Ovary (tissue), 7 donors: ENCODE measurements at regions not wholly inside any gene's neighbourhood (a gene's known extent, or its start where the extent isn't known, plus 50 kb on each side); places are given as distances from the start of the nearest gene placed in this dataset.
A peak's percentile ranks its signal among the peaks of the same experiment; 100 is the strongest.
"Not testable (repeated sequence)": the region's sequence is repeated elsewhere in the genome, so short reads cannot be mapped to it uniquely, and the experiment has no call there.

Experiments
- DNase-seq, 5 donors: peaks; one replicate each; pipeline ENCODE4 v3.0.0-alpha.2; 2019 to 2020
- H3K27ac ChIP-seq, 2 donors: fragments of 200-600 bp; one replicate each; pipeline versions ENCODE4 v1.5.1 to v1.8.0; 2019 to 2022
- H3K27me3 ChIP-seq: fragments of 200-600 bp; one replicate; pipeline ENCODE4 v1.8.0; 2022
- H3K36me3 ChIP-seq: fragments of 200-600 bp; sonication (generic); one replicate; pipeline ENCODE4 v1.5.1; 2019
- H3K4me1 ChIP-seq: one replicate; pipeline ENCODE4 v1.8.1; 2013; ENCODE audit warnings: mild to moderate bottlenecking, moderate library complexity; ENCODE audit not compliant: insufficient read depth
- H3K4me3 ChIP-seq: fragments of 200-600 bp; sonication (generic); one replicate; pipeline ENCODE4 v1.5.1; 2017
- H3K9me3 ChIP-seq, 2 donors: fragments of 200-600 bp in 1 of 2; sonication (generic) in 1 of 2; one replicate each; pipeline versions ENCODE4 v1.5.1 to v1.8.1; 2013 to 2019; ENCODE audit warnings: mild to moderate bottlenecking in 1 of 2, moderate library complexity in 1 of 2
- EP300 ChIP-seq: sonication (generic); formaldehyde crosslinking; IDR thresholded peaks from one replicate; pipeline ENCODE4 v1.6.1; 2017; ENCODE audit warnings: antibody characterized with exemption
- POLR2A ChIP-seq: fragments of 450-650 bp; IDR thresholded peaks from one replicate; pipeline ENCODE4 v1.6.1; 2017; ENCODE audit warnings: antibody characterized with exemption, mild to moderate bottlenecking, moderate library complexity
- WGBS, 3 donors: extraction: QIAGEN DNeasy Blood & Tissue Kit in 1 of 3; methylation state at CpG; one replicate each; pipeline versions ENCODE4 v1.1.5 to v1.1.7; 2013 to 2017; 5-methylcytosine and 5-hydroxymethylcytosine counted together
- intact Hi-C, 4 donors: fragments of 100-400 bp; cut with DNase I; formaldehyde crosslinking; loops; one replicate each; pipeline versions ENCODE4 v1.11.0 to v1.15.1; 2022 to 2023
- TF ChIP-seq, protein P1 (sequence below), 3 donors: fragments of 450-650 bp in 2 of 3; fragments of 200-600 bp in 1 of 3; IDR thresholded peaks; one replicate each; pipeline versions ENCODE4 v1.5.1 to v1.8.0; 2016 to 2022; ENCODE audit warnings: antibody characterized with exemption in 3 of 3, mild to moderate bottlenecking in 1 of 3
- donor health status: DM: no; HTN: no; CAD: no; lungs with moderate emphysema.
- donor health status: DM: no; HTN: no; CAD: no.
- donor health status: Bipolar disorder and iron deficiency.
- donor health status: DM: no; HTN: no; CAD: no.
- donor health status: DM: yes; HTN: yes; CAD: no.

- WGBS, 3 donors: 83 to 85% (median 85%) methylated on average over 22 of the region's 22 CpGs
- H3K9me3 ChIP-seq: no peaks in the 10 kb centered on the region
- H3K36me3 ChIP-seq: no peaks in the 10 kb centered on the region
- H3K4me1 ChIP-seq: no peaks in the 10 kb centered on the region
- no peak for TF ChIP-seq POLR2A
- DNase-seq: peak in 2 of 5 donors; percentile 8 to 21
- intact Hi-C loops: loop anchor here in 1 of 4 donors (2.0 kb wide), 1 partner anchor 19 kb away; no protein-coding TSS in a partner anchor
- no peaks in the 10 kb centered on the region for H3K27me3 ChIP-seq
- no peak overlapping the region for H3K27ac ChIP-seq
- H3K4me3 ChIP-seq: no peak overlapping the region
Measured at GRCh38 chr21:43287795-43288755, 119.3 kb downstream of the CRYAA start.

GRCh38 chr21:43287111-43287760 lies 118.4 kb downstream of the CRYAA start:
- TF ChIP-seq EP300: no peak
- H3K27me3 ChIP-seq: no peaks in the 10 kb centered on the region
- no peaks in the 10 kb centered on the region for H3K36me3 ChIP-seq
- H3K4me3 ChIP-seq: no peak overlapping the region
- no peaks in the 10 kb centered on the region for H3K9me3 ChIP-seq
- H3K27ac ChIP-seq: no peak overlapping the region
- 87 to 90% (median 88%) methylated on average over 19 of the region's 19 CpGs for WGBS, 3 donors
- DNase-seq: peak in 1 of 5 donors; percentile 6
- intact Hi-C loops: no loop called here
- H3K4me1 ChIP-seq: no peaks in the 10 kb centered on the region

DNA sequence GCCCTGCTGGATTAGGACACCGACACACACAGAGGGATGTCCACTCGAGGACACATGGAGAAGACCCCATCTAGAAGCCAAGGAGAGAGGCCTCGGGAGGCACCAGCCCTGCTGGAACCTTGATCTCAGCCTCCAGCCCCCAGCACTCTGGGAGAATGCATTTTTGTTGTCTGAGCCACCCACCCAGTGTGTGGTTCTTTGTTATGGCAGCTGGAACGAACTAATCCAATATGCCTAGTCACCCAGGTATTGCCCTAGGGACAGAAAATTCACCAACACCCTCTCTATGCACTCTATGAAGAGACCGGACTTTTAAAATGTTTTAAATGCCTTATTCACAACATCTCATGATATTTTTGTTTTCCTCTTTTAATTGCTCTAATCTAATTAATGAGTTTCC lies 117.4 kb downstream of the CRYAA start:
- H3K4me3 ChIP-seq: no peak overlapping the region
- intact Hi-C loops: no loop called here
- 92 to 93% (median 92%) methylated on average over 5 of the region's 5 CpGs for whole genome bisulfite sequencing, 3 donors
- peak in 1 of 5 donors; percentile 6 for DNase-seq
- no peaks in the 10 kb centered on the region for H3K36me3 ChIP-seq
- no peaks in the 10 kb centered on the region for H3K9me3 ChIP-seq
- no peak for TF ChIP-seq POLR2A
- no peak for TF ChIP-seq EP300
- TF ChIP-seq, protein P1, sequence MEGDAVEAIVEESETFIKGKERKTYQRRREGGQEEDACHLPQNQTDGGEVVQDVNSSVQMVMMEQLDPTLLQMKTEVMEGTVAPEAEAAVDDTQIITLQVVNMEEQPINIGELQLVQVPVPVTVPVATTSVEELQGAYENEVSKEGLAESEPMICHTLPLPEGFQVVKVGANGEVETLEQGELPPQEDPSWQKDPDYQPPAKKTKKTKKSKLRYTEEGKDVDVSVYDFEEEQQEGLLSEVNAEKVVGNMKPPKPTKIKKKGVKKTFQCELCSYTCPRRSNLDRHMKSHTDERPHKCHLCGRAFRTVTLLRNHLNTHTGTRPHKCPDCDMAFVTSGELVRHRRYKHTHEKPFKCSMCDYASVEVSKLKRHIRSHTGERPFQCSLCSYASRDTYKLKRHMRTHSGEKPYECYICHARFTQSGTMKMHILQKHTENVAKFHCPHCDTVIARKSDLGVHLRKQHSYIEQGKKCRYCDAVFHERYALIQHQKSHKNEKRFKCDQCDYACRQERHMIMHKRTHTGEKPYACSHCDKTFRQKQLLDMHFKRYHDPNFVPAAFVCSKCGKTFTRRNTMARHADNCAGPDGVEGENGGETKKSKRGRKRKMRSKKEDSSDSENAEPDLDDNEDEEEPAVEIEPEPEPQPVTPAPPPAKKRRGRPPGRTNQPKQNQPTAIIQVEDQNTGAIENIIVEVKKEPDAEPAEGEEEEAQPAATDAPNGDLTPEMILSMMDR (IDR thresholded peaks at IDR 0.05): no peak
- no peaks in the 10 kb centered on the region for H3K4me1 ChIP-seq
- no peak overlapping the region for H3K27ac ChIP-seq
- no peaks in the 10 kb centered on the region for H3K27me3 ChIP-seq

DNA sequence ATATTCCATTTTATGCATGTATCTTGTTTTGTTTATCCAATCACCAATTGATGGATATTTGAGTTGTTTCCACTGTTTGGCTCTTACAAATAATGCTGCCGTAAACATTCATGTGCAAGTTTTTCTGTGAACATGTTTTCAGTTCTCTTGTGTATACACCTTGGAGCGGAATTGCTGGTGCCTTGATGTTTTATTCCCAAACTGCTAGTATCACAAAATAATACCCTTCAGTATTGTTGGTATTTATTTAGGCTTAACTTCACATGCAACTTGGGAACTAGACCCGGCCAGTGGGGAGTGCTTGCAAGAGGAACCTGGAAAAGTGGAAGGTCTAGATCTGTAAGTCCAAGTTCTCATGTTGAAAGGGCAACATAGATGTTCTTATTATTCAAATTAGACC lies 115.9 kb downstream of the CRYAA start:
- no peak overlapping the region for H3K27ac ChIP-seq
- H3K4me3 ChIP-seq: no peak overlapping the region
- no peaks in the 10 kb centered on the region for H3K4me1 ChIP-seq
- DNase-seq: no peak
- no peaks in the 10 kb centered on the region for H3K36me3 ChIP-seq
- 90 to 96% (median 95%) methylated on average over 3 of the region's 3 CpGs for WGBS, 3 donors
- TF ChIP-seq, protein P1 (IDR thresholded peaks at IDR 0.05): no peak
- TF ChIP-seq POLR2A: no peak
- TF ChIP-seq EP300: no peak
- intact Hi-C loops: no loop called here
- no peaks in the 10 kb centered on the region for H3K27me3 ChIP-seq
- no peaks in the 10 kb centered on the region for H3K9me3 ChIP-seq

DNA sequence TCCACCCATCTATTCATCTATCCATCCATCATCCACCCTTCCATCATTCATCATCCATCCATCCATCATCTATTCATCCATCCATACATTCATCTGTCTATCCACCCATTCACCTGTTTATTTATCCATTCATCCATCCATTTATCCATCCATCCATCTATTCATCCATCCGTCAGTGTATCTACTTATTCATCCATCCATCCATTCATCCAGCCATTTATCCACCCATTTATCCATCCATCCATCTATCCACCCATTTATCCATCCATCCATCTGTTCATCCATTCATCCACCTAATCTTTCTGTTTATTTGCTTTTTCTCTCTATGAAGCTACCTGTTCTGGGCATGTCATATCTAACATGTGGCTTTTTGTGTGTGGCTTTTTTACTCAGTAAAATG lies 115.4 kb downstream of the CRYAA start:
- H3K9me3 ChIP-seq: no peaks in the 10 kb centered on the region
- H3K4me1 ChIP-seq: no peaks in the 10 kb centered on the region
- H3K4me3 ChIP-seq: no peak overlapping the region
- intact Hi-C loops: no loop called here
- WGBS, 3 donors: 92 to 95% (median 95%) methylated on average over 1 of the region's 1 CpG
- no peaks in the 10 kb centered on the region for H3K36me3 ChIP-seq
- H3K27me3 ChIP-seq: no peaks in the 10 kb centered on the region
- H3K27ac ChIP-seq: no peak overlapping the region
- TF ChIP-seq, protein P1 (IDR thresholded peaks at IDR 0.05): no peak
- TF ChIP-seq POLR2A (no peak), EP300 (no peak)
- no peak for DNase-seq

DNA sequence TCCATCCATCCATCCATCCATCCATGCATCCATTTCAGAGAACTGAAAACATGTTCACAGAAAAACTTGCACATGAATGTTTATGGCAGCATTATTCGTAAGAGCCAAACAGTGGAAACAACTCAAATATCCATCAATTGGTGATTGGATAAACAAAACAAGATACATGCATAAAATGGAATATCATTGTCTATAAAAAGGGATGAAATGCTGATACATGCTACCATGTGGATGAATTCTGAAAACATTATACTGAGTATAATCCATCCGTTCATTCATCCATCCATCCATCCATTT lies 115.1 kb downstream of the CRYAA start:
- H3K4me3 ChIP-seq, H3K4me1 ChIP-seq, DNase-seq, intact Hi-C loops, H3K27ac ChIP-seq, H3K27me3 ChIP-seq, H3K36me3 ChIP-seq, H3K9me3 ChIP-seq: not testable (repeated sequence)
- WGBS, 3 donors: 85 to 93% (median 91%) methylated on average over 2 of the region's 2 CpGs
